Endothelial cell (in vitro differentiated cells): ENCODE measurements at regions not wholly inside any gene's neighbourhood (a gene's known extent, or its start where the extent isn't known, plus 50 kb on each side); places are given as distances from the start of the nearest gene placed in this dataset.

Experiments
- DNase-seq: peaks from one replicate; pipeline ENCODE4 v3.0.0; 2021; ENCODE audit warnings: low spot score
- H3K27ac Mint-ChIP-seq: one replicate; pipeline ENCODE4 v1.8.0; 2021; ENCODE audit warnings: mixed read lengths, inconsistent platforms; ENCODE audit not compliant: unreplicated experiment
- H3K27me3 Mint-ChIP-seq: one replicate; pipeline ENCODE4 v1.8.0; 2021; ENCODE audit warnings: mild to moderate bottlenecking, moderate library complexity, mixed read lengths, inconsistent platforms; ENCODE audit not compliant: unreplicated experiment
- H3K36me3 Mint-ChIP-seq: one replicate; pipeline ENCODE4 v1.8.0; 2021; ENCODE audit warnings: mild to moderate bottlenecking, low read depth, mixed read lengths, inconsistent platforms; ENCODE audit not compliant: unreplicated experiment
- H3K4me1 Mint-ChIP-seq: one replicate; pipeline ENCODE4 v1.8.0; 2021; ENCODE audit warnings: mild to moderate bottlenecking, mixed read lengths, inconsistent platforms; ENCODE audit not compliant: unreplicated experiment
- H3K4me3 Mint-ChIP-seq: one replicate; pipeline ENCODE4 v1.8.0; 2021; ENCODE audit warnings: mild to moderate bottlenecking, mixed read lengths, inconsistent platforms; ENCODE audit not compliant: unreplicated experiment
- H3K9me3 Mint-ChIP-seq: one replicate; pipeline ENCODE4 v1.8.0; 2021; ENCODE audit warnings: mixed read lengths, inconsistent platforms; ENCODE audit not compliant: unreplicated experiment
- CTCF ChIP-seq: fragments of 200-600 bp; sonication (generic); IDR thresholded peaks from one replicate; pipeline ENCODE4 v1.5.0; 2021; ENCODE audit warnings: antibody characterized with exemption; ENCODE audit not compliant: unreplicated experiment

- no peak overlapping the region for H3K27ac Mint-ChIP-seq
- DNase-seq = no peak
- no peaks in the 10 kb centered on the region for H3K4me1 Mint-ChIP-seq
- H3K9me3 Mint-ChIP-seq = no peaks in the 10 kb centered on the region
- H3K36me3 Mint-ChIP-seq = no peaks in the 10 kb centered on the region
- no peak for TF ChIP-seq CTCF
- no peaks in the 10 kb centered on the region for H3K27me3 Mint-ChIP-seq
- no peak overlapping the region for H3K4me3 Mint-ChIP-seq
Measured at GRCh38 chrY:15624370-15624769, 1100.0 kb downstream of the NLGN4Y start.

GRCh38 chrY:15624928-15625327 lies 1100.6 kb downstream of the NLGN4Y start:
- Mint-ChIP-seq H3K9me3 (no peaks in the 10 kb centered on the region), H3K4me1 (no peaks in the 10 kb centered on the region), H3K27me3 (no peaks in the 10 kb centered on the region), H3K4me3 (no peak overlapping the region), H3K36me3 (no peaks in the 10 kb centered on the region), H3K27ac (no peak overlapping the region)
- DNase-seq = no peak
- no peak for TF ChIP-seq CTCF

GRCh38 chrY:15648198-15648597 lies 1123.9 kb downstream of the NLGN4Y start:
- H3K4me3 Mint-ChIP-seq = no peak overlapping the region
- no peaks in the 10 kb centered on the region for H3K27me3 Mint-ChIP-seq
- no peak for TF ChIP-seq CTCF
- no peaks in the 10 kb centered on the region for H3K4me1 Mint-ChIP-seq
- H3K36me3 Mint-ChIP-seq = no peaks in the 10 kb centered on the region
- no peak overlapping the region for H3K27ac Mint-ChIP-seq
- DNase-seq = no peak
- no peaks in the 10 kb centered on the region for H3K9me3 Mint-ChIP-seq

GRCh38 chrY:15650056-15650455 lies 1125.7 kb downstream of the NLGN4Y start:
- Mint-ChIP-seq H3K4me1 (no peaks in the 10 kb centered on the region), H3K4me3 (no peak overlapping the region), H3K9me3 (no peaks in the 10 kb centered on the region), H3K27ac (no peak overlapping the region), H3K27me3 (no peaks in the 10 kb centered on the region), H3K36me3 (no peaks in the 10 kb centered on the region)
- TF ChIP-seq CTCF = no peak
- DNase-seq = no peak

GRCh38 chrY:15688531-15688930 lies 1164.2 kb downstream of the NLGN4Y start:
- H3K4me1 Mint-ChIP-seq = no peaks in the 10 kb centered on the region

More at GRCh38 chrY:15688531-15688930, 1164.2 kb downstream of the NLGN4Y start:
- no peak for DNase-seq
- Mint-ChIP-seq H3K27ac (no peak overlapping the region), H3K9me3 (no peaks in the 10 kb centered on the region), H3K27me3 (no peaks in the 10 kb centered on the region), H3K36me3 (no peaks in the 10 kb centered on the region), H3K4me3 (no peak overlapping the region)
- TF ChIP-seq CTCF = no peak
